Loucy (cell line): ENCODE measurements at regions not wholly inside any gene's neighbourhood (a gene's known extent, or its start where the extent isn't known, plus 50 kb on each side); places are given as distances from the start of the nearest gene placed in this dataset.
"Not testable (repeated sequence)": the region's sequence is repeated elsewhere in the genome, so short reads cannot be mapped to it uniquely, and the experiment has no call there.

Experiments
- EZH2phosphoT487 ChIP-seq: fragments of 200-600 bp; IDR thresholded peaks from 2 replicates; pipeline ENCODE4 v1.6.1; 2018; ENCODE audit warnings: antibody characterized with exemption, mild to moderate bottlenecking, moderate library complexity, borderline replicate concordance
- TF ChIP-seq, protein P1 (sequence below): fragments of 200-600 bp; sonication (generic); conservative IDR thresholded peaks from 2 replicates; pipeline ENCODE4 v1.5.1; 2014; ENCODE audit warnings: mild to moderate bottlenecking, antibody characterized with exemption, low read length

DNA sequence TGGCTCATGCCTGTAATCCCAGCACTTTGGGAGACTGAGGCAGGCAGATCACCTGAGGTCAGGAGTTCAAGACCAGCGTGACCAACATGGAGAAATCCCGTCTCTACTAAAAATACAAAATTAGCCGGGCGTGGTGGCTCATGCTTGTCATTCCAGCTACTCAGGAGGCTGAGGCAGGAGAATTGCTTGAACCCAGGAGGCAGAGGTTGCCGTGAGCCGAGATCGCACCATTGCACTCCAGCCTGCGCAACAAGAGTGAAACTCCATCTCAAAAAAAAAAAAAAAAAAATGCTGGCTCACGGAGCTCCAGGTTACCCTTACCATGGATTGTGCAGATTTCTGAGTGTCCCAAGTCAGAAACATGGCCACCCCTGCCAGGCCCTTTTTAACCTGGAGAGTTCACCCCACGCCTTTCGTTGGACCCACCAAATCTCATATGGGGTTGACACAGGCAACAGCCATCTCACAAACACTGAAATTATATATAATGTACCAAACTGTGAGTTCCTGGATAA, 69.9 kb upstream of the CITED2 start:
- TF ChIP-seq, protein P1, sequence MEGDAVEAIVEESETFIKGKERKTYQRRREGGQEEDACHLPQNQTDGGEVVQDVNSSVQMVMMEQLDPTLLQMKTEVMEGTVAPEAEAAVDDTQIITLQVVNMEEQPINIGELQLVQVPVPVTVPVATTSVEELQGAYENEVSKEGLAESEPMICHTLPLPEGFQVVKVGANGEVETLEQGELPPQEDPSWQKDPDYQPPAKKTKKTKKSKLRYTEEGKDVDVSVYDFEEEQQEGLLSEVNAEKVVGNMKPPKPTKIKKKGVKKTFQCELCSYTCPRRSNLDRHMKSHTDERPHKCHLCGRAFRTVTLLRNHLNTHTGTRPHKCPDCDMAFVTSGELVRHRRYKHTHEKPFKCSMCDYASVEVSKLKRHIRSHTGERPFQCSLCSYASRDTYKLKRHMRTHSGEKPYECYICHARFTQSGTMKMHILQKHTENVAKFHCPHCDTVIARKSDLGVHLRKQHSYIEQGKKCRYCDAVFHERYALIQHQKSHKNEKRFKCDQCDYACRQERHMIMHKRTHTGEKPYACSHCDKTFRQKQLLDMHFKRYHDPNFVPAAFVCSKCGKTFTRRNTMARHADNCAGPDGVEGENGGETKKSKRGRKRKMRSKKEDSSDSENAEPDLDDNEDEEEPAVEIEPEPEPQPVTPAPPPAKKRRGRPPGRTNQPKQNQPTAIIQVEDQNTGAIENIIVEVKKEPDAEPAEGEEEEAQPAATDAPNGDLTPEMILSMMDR: not testable (repeated sequence)
- TF ChIP-seq EZH2phosphoT487: not testable (repeated sequence)
